Prostate gland (tissue), 2 donors: ENCODE measurements at regions not wholly inside any gene's neighbourhood (a gene's known extent, or its start where the extent isn't known, plus 50 kb on each side); places are given as distances from the start of the nearest gene placed in this dataset.

Source experiments
- DNase-seq: peaks from one replicate; pipeline ENCODE4 v3.0.0-alpha.2; 2019; ENCODE audit warnings: low spot score
- H3K27ac ChIP-seq, 2 donors: fragments of 200-600 bp; sonication (generic); 2 replicates each; pipeline ENCODE4 v1.5.1; 2017 to 2019
- H3K27me3 ChIP-seq: fragments of 200-600 bp; sonication (generic); replicated peaks from 2 replicates; pipeline ENCODE4 v1.5.1; 2019; ENCODE audit not compliant: insufficient read depth
- H3K36me3 ChIP-seq, 2 donors: fragments of 200-600 bp; sonication (generic); 1 replicate in 1 of 2; 2 replicates in 1 of 2; pipeline versions ENCODE4 v1.5.1 to v1.8.1; 2017 to 2019
- H3K4me1 ChIP-seq: fragments of 200-600 bp; sonication (generic); replicated peaks from 2 replicates; pipeline ENCODE4 v1.5.1; 2019
- H3K4me3 ChIP-seq, 2 donors: fragments of 200-600 bp; sonication (generic); 2 replicates each; pipeline ENCODE4 v1.5.1; 2017 to 2019
- H3K9me3 ChIP-seq: fragments of 200-600 bp; sonication (generic); 2 replicates; pipeline ENCODE4 v1.5.1; 2017
- CTCF ChIP-seq, 4 experiments: fragments of 200-600 bp in 2 of 4; fragments of 450-650 bp in 2 of 4; sonication (generic) in 2 of 4; IDR thresholded peaks; 1 replicate in 3 of 4; 2 replicates in 1 of 4; pipeline ENCODE4 v1.5.1; 2016 to 2019; ENCODE audit warnings: antibody characterized with exemption in 4 of 4, mild to moderate bottlenecking in 2 of 4, moderate library complexity in 2 of 4
- POLR2A ChIP-seq: fragments of 450-650 bp; IDR thresholded peaks from one replicate; pipeline ENCODE4 v1.6.1; 2016; ENCODE audit warnings: antibody characterized with exemption, mild to moderate bottlenecking
- POLR2AphosphoS5 ChIP-seq: sonication (generic); formaldehyde crosslinking; IDR thresholded peaks from one replicate; pipeline ENCODE4 v1.6.1; 2017; ENCODE audit warnings: antibody characterized with exemption
- WGBS: methylation state at CpG from one replicate; pipeline ENCODE4 v1.1.5; 2018; 5-methylcytosine and 5-hydroxymethylcytosine counted together
- intact Hi-C: fragments of 100-400 bp; cut with DNase I; formaldehyde crosslinking; loops from one replicate; pipeline ENCODE4 v1.14.2; 2022

- DNase-seq: no peak
- WGBS: 75% methylated on average over 2 of the region's 2 CpGs
- Histone ChIP-seq H3K4me1 (no peaks in the 10 kb centered on the region), H3K27ac (no peak overlapping the region), H3K36me3 (no peaks in the 10 kb centered on the region), H3K4me3 (no peak overlapping the region), H3K9me3 (no peaks in the 10 kb centered on the region), H3K27me3 (no peaks in the 10 kb centered on the region)
- intact Hi-C loops: no loop called here
- TF ChIP-seq POLR2A: no peak
- no peak for TF ChIP-seq POLR2AphosphoS5
- no peak for TF ChIP-seq CTCF (IDR thresholded peaks at IDR 0.05)
Observed at GRCh38 chr18:30514059-30514458, 528.5 kb downstream of the DSC3 start.

GRCh38 chr18:30512872-30513271, 529.7 kb downstream of the DSC3 start:
- WGBS: 87% methylated on average over 4 of the region's 4 CpGs
- no peak for DNase-seq
- H3K4me1 ChIP-seq: no peaks in the 10 kb centered on the region
- H3K36me3 ChIP-seq: no peaks in the 10 kb centered on the region
- no peaks in the 10 kb centered on the region for H3K9me3 ChIP-seq
- no peaks in the 10 kb centered on the region for H3K27me3 ChIP-seq
- no peak overlapping the region for H3K4me3 ChIP-seq
- no peak for TF ChIP-seq CTCF (IDR thresholded peaks at IDR 0.05)
- no peak for TF ChIP-seq POLR2AphosphoS5
- no peak for TF ChIP-seq POLR2A
- intact Hi-C loops: no loop called here
- H3K27ac ChIP-seq: no peak overlapping the region

GRCh38 chr18:30510882-30511281, 531.7 kb downstream of the DSC3 start:
- no peak overlapping the region for H3K27ac ChIP-seq
- TF ChIP-seq POLR2A (no peak), CTCF (IDR thresholded peaks at IDR 0.05) (no peak)
- no peaks in the 10 kb centered on the region for H3K36me3 ChIP-seq
- no peaks in the 10 kb centered on the region for H3K4me1 ChIP-seq
- intact Hi-C loops: no loop called here
- H3K4me3 ChIP-seq: no peak overlapping the region
- no peaks in the 10 kb centered on the region for H3K9me3 ChIP-seq
- no peak for DNase-seq
- WGBS: 40% methylated on average over 2 of the region's 2 CpGs
- no peaks in the 10 kb centered on the region for H3K27me3 ChIP-seq

- no peak for TF ChIP-seq CTCF (IDR thresholded peaks at IDR 0.05)
- TF ChIP-seq POLR2A: no peak
- no peak for TF ChIP-seq POLR2AphosphoS5
- Histone ChIP-seq H3K27me3 (no peaks in the 10 kb centered on the region), H3K27ac (no peak overlapping the region), H3K9me3 (no peaks in the 10 kb centered on the region), H3K4me1 (no peaks in the 10 kb centered on the region), H3K4me3 (no peak overlapping the region), H3K36me3 (no peaks in the 10 kb centered on the region)
- intact Hi-C loops: no loop called here
- WGBS: 77% methylated on average over 3 of the region's 3 CpGs
- DNase-seq: no peak
Observed at GRCh38 chr18:30501594-30501993, 540.9 kb downstream of the DSC3 start.

GRCh38 chr18:30500240-30500945, 542.1 kb downstream of the DSC3 start:
- Histone ChIP-seq H3K27me3 (no peaks in the 10 kb centered on the region), H3K9me3 (no peaks in the 10 kb centered on the region), H3K4me3 (no peak overlapping the region), H3K4me1 (no peaks in the 10 kb centered on the region), H3K27ac (no peak overlapping the region), H3K36me3 (no peaks in the 10 kb centered on the region)
- DNase-seq: no peak
- no peak for TF ChIP-seq CTCF (IDR thresholded peaks at IDR 0.05)
- no peak for TF ChIP-seq POLR2AphosphoS5
- TF ChIP-seq POLR2A: no peak
- intact Hi-C loops: no loop called here
- 85% methylated on average over 4 of the region's 4 CpGs for WGBS
